GM20000 (cell line): ENCODE measurements at regions not wholly inside any gene's neighbourhood (a gene's known extent, or its start where the extent isn't known, plus 50 kb on each side); places are given as distances from the start of the nearest gene placed in this dataset.

Experiments
- DNase-seq: peaks from one replicate; pipeline ENCODE4 v3.0.0; 2012; ENCODE audit warnings: low spot score
- CTCF ChIP-seq: IDR thresholded peaks from 2 replicates; pipeline ENCODE4 v1.5.1; 2012; ENCODE audit warnings: mild to moderate bottlenecking, control low read depth; ENCODE audit errors: extremely low read depth, missing control alignments

DNA sequence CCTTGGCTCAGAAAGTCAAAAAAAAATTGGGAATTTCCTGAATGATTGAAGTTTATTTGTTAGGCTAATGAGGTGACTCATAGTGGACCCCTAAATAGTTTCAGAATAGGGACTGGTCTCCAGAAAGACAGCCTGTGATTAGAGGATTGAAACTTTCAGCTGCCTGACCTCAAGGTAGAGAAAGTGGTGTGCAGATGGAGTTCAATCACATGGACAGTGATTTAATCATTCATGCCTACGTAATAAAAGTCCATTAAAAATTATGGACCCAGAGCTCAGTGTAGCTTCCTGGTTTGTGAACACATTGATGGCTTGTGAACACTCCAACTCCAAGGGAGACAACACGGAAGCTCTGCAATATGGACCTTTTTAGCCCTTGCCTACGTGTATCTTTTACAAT is 533.2 kb upstream of the PCDH9 start:
- DNase-seq: no peak
- no peak for TF ChIP-seq CTCF

DNA sequence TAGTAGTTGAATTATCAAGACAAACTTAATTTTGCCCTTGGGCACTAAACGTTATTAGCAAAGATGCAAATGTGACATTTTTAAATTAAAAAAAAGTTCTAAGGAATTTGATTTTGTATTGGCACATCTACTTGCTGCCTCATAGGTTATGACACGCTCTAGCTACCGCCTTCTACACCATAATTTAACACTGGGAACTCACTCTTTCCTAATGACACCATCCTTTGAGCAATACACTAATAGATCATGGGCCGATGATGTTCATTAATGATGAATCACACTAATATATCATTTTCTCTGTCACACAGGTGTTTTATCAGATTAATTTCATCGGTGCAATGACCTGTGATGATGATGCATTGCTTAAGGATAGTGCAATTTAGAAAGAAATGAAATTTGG is 528.8 kb upstream of the PCDH9 start:
- TF ChIP-seq CTCF: no peak
- DNase-seq: no peak

DNA sequence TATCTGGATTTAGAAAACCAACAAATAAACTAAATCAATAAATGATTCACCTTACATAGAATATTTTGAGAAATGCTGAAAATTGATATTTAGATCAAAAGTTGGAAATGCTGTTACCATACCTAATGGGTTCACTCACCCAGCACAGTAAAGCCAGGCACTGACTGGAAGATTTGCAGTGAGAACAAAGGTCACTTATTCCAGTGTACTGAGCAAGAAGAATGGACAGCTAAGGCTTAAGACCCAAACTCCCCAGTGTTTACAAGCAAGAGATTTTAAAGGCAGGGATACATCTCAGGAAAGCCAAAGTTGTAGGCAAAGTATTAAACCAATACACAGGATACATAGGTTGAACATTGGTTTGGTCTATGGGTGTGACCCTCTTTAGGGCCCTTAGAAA is 523.9 kb upstream of the PCDH9 start:
- DNase-seq: no peak
- no peak for TF ChIP-seq CTCF

- no peak for TF ChIP-seq CTCF
- no peak for DNase-seq
Observed at GRCh38 chr13:67752759-67753158, 522.6 kb upstream of the PCDH9 start.

DNA sequence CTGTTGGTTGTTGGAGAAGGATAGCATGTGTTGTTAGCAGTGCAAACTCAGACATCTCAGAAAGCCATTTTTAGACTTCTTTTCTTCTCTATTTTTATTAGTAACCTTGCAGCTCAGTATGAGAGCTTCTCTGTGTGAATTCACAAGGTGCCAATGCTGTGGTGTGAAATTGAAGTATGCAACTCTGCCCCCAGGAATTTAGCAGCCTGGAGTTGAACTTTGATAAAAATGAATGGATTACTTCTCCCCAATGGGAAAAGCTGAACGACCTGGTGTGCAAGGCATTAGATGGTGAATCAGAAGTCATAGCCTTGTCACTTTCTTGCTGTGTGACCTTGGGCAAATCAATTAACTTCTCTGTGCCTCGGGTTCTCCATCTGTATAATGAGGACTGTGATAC is 512.3 kb upstream of the PCDH9 start:
- no peak for TF ChIP-seq CTCF
- no peak for DNase-seq

DNA sequence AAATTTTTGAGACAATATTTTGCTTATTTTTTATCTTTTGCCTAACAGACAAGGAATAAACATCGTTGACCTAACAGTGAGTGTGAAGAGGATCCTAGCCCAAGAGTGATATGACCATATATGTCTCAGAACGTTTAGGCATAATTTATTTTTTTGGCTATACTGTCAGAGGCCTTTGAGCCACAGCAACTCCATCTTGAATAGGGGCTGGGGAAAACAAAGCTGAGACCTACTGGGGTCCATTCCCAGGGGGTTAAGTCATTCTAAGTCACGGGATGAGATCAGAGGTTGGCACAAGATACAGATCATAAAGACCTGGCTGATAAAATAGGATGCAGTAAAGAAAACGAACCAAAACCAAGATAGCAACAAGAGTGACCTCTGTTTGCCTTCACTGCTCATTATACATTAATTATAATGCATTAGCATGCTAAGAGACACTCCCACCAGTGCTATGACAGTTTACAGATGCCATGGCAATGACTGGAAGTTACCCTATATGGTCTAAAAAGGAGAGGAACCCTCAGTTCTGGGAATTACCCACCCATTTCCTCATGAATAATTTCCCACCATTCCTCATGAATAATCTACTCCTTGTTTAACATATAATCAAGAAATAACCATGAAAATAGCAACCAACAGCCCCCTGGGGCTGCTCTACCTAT is 510.9 kb upstream of the PCDH9 start:
- no peak for TF ChIP-seq CTCF
- no peak for DNase-seq

DNA sequence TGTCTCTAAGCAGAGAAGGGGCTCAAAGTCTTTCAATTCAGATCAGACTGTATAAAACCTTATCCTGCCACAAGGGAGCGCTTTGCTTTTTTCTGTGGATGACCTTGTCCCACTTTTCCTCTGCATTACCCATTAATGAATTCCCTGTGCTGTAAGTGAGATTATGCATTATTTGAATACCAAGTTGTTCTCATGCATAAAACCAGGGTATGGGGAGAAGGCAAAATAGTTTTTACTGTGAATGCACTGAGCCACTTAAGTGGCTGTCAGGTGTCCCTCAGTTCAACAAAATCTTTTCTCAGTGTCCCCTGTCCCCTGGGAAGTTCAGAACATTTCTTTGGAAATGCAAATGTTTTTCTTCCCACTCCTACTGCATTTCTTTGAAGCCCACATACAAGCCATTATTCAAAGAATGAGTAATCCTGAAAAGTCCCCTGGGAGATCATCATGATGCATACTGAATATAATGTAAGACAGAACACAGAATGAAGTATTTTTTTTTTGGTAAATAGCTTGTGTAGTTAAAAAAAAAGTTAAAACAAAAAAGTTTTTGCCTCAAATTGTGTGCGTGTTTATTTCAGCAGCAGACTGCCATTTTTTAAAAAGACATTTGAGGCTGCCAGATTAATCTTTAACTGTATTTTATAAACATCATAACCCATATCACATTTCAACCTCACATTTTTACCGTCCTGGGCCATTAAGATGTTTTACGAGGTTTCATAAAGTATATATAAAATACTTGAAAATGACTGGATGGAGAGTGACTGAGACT is 506.7 kb upstream of the PCDH9 start:
- no peak for DNase-seq

More for the DNA sequence above, 506.7 kb upstream of the PCDH9 start:
- no peak for TF ChIP-seq CTCF
